Karpas-422 (cell line): ENCODE measurements at regions not wholly inside any gene's neighbourhood (a gene's known extent, or its start where the extent isn't known, plus 50 kb on each side); places are given as distances from the start of the nearest gene placed in this dataset.
A peak's percentile ranks its signal among the peaks of the same experiment; 100 is the strongest.
"Not testable (repeated sequence)": the region's sequence is repeated elsewhere in the genome, so short reads cannot be mapped to it uniquely, and the experiment has no call there.

ENCODE experiments used
- DNase-seq: peaks from one replicate; pipeline ENCODE4 v3.0.0-alpha.2; 2015
- H2AFZ ChIP-seq: fragments of 200-600 bp; sonication (generic); 2 replicates; pipeline ENCODE4 v1.6.1; 2014; ENCODE audit warnings: antibody characterized with exemption, low read length, mixed read lengths
- H3K27ac ChIP-seq: fragments of 200-600 bp; sonication (generic); 2 replicates; pipeline ENCODE4 v1.5.1; 2014; ENCODE audit warnings: mild to moderate bottlenecking, low read length, moderate library complexity
- H3K27me3 ChIP-seq: fragments of 200-600 bp; sonication (generic); 2 replicates; pipeline ENCODE4 v1.6.1; 2014; ENCODE audit warnings: low read length, mixed read lengths
- H3K36me3 ChIP-seq: fragments of 200-600 bp; sonication (generic); 2 replicates; pipeline ENCODE4 v1.6.1; 2014; ENCODE audit warnings: low read length, mixed read lengths; ENCODE audit not compliant: insufficient read depth
- H3K4me1 ChIP-seq: fragments of 200-600 bp; sonication (generic); 2 replicates; pipeline ENCODE4 v1.6.1; 2014; ENCODE audit warnings: mild to moderate bottlenecking, low read length, mixed read lengths
- H3K4me2 ChIP-seq: fragments of 200-600 bp; sonication (generic); 2 replicates; pipeline ENCODE4 v1.6.1; 2014; ENCODE audit warnings: low read length, low read depth, mild to moderate bottlenecking; ENCODE audit not compliant: poor library complexity, severe bottlenecking
- H3K4me3 ChIP-seq: fragments of 200-600 bp; sonication (generic); 2 replicates; pipeline ENCODE4 v1.5.1; 2014; ENCODE audit warnings: mild to moderate bottlenecking, antibody characterized with exemption, low read length, mixed read lengths
- H3K79me2 ChIP-seq: fragments of 200-600 bp; sonication (generic); 2 replicates; pipeline ENCODE4 v1.6.1; 2014; ENCODE audit warnings: mild to moderate bottlenecking, low read length, mixed read lengths
- H3K9ac ChIP-seq: fragments of 200-600 bp; sonication (generic); 2 replicates; pipeline ENCODE4 v1.6.0; 2014; ENCODE audit warnings: low read length
- H3K9me2 ChIP-seq: fragments of 200-600 bp; sonication (generic), shearing (Covaris generic); replicated peaks from 2 replicates; pipeline ENCODE4 v1.6.0; 2014; ENCODE audit warnings: mild to moderate bottlenecking, low read length, moderate library complexity; ENCODE audit not compliant: insufficient read depth
- H3K9me3 ChIP-seq: fragments of 300-700, 200-600 bp; sonication (generic); 2 replicates; pipeline ENCODE4 v1.6.1; 2014; ENCODE audit warnings: low read length, mixed read lengths
- H4K20me1 ChIP-seq: fragments of 200-600 bp; sonication (generic); 2 replicates; pipeline ENCODE4 v1.6.1; 2014; ENCODE audit warnings: mild to moderate bottlenecking, antibody characterized with exemption, low read length, low read depth; ENCODE audit not compliant: insufficient read depth

DNA sequence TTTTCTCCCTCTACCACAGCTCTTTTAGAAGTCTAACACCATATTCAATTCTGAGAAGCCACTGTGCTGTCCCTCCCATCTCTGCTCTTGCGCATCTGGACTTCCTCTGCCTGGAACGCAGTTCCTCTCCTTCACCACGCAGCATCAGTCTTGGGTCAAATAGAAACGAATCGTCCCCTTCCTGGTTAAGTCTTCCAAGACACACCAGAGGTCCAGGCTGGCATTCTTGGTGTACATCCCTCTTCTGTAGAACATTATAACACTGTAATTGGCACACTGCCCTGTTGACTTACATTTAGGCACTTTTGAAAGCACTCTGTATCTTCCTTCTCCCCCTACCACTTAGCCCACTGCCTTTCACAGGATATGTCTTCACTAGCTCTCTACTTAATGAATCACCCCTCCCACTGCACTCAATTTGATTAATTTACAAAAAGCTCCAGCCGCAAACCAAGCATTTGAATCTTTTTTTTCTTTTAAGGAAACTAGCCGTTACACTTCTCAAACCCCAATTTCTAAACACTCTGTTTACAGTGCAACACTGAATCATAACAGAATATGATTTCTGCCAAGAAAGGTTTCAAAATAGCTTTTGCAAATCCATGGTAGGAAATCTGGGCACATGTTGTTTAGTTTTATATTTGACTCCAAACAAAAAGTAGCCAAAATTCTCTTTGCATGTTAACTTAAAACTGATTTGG is 140.8 kb upstream of the CARMIL1 start:
- Histone ChIP-seq H3K4me1 (peaks cover 20% of the 10 kb centered on the region), H2AFZ (peak overlapping the region; percentile 97), H3K27ac (no peak overlapping the region), H3K4me2 (peak overlapping the region; percentile 88), H4K20me1 (no peaks in the 10 kb centered on the region), H3K4me3 (peak overlapping the region; percentile 64), H3K9me2 (no peaks in the 10 kb centered on the region), H3K27me3 (no peaks in the 10 kb centered on the region), H3K36me3 (no peaks in the 10 kb centered on the region), H3K9me3 (peaks cover 1% of the 10 kb centered on the region; the same call in 1 of the 2 replicates), H3K79me2 (no peaks in the 10 kb centered on the region), H3K9ac (peak overlapping the region; percentile 65)
- DNase-seq: peak; percentile 82

DNA sequence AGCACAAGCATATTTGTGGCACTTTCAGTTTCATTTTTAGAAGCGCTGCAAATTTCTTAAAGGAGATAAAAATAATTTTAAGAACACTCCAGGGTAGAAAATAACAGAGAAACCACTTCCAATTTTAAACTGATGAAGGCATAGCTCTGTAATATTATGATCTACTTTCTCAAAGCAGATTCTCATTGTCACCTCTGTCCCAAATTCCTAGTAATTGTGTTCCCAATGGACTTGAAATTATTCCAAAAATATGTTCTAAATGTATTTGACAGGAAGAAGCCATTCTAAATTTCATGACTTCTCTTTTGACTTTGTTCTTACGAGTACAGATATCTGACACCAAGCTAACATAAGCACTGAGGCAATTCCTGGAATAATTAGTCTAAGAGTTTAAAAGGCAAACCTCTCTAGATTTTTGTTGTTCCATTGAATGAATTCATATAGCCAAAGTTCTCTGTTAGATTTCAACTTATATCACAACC is 140.2 kb upstream of the CARMIL1 start:
- H2AFZ ChIP-seq: peak overlapping the region; percentile 97
- H3K4me1 ChIP-seq: peaks cover 20% of the 10 kb centered on the region
- H3K79me2 ChIP-seq: no peaks in the 10 kb centered on the region
- peak overlapping the region; percentile 88 for H3K4me2 ChIP-seq
- H3K9me2 ChIP-seq: no peaks in the 10 kb centered on the region
- DNase-seq: peak; percentile 49
- H3K9me3 ChIP-seq: no peaks in the 10 kb centered on the region
- peak overlapping the region; percentile 64 for H3K4me3 ChIP-seq
- H4K20me1 ChIP-seq: no peaks in the 10 kb centered on the region
- H3K9ac ChIP-seq: peak overlapping the region; percentile 65
- H3K36me3 ChIP-seq: no peaks in the 10 kb centered on the region
- H3K27ac ChIP-seq: no peak overlapping the region
- H3K27me3 ChIP-seq: no peaks in the 10 kb centered on the region

- H3K79me2 ChIP-seq, H3K9me3 ChIP-seq, H3K27ac ChIP-seq, H3K36me3 ChIP-seq, H3K4me2 ChIP-seq, H3K4me3 ChIP-seq, DNase-seq, H3K27me3 ChIP-seq, H3K9me2 ChIP-seq, H4K20me1 ChIP-seq, H3K9ac ChIP-seq, H2AFZ ChIP-seq: not testable (repeated sequence)
- H3K4me1 ChIP-seq: peaks cover 20% of the 10 kb centered on the region
These were observed 139.6 kb upstream of the CARMIL1 start for GRCh38 chr6:25139608-25140007.

GRCh38 chr6:25142506-25142905 is 136.7 kb upstream of the CARMIL1 start:
- H3K4me3 ChIP-seq: no peak overlapping the region
- H3K79me2 ChIP-seq: no peaks in the 10 kb centered on the region
- H3K9me3 ChIP-seq: no peaks in the 10 kb centered on the region
- no peak for DNase-seq
- no peaks in the 10 kb centered on the region for H4K20me1 ChIP-seq
- H3K9me2 ChIP-seq: no peaks in the 10 kb centered on the region
- H3K4me2 ChIP-seq: no peak overlapping the region
- no peaks in the 10 kb centered on the region for H3K27me3 ChIP-seq
- H3K27ac ChIP-seq: no peak overlapping the region
- no peak overlapping the region for H3K9ac ChIP-seq
- H3K36me3 ChIP-seq: no peaks in the 10 kb centered on the region
- no peak overlapping the region for H2AFZ ChIP-seq
- peaks cover 30% of the 10 kb centered on the region for H3K4me1 ChIP-seq

DNA sequence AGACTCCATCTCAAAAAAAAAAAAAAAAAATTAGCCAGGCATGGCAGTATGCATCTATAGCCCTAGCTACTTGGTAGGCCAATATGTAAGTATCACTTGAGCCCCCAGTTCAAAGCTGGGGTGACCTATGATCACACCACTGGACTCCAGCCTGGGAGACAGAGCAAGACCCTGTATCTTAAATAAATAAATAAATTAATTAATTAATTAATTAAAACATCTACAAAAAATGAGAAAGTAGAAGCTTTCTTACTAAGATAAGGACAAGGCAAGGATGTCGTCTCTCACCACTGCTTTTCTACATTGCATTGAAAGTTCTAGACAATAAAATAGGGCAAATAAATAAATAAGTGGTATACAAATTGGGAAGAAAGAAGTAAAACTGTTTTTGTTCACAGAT is 134.3 kb upstream of the CARMIL1 start:
- no peak overlapping the region for H3K4me2 ChIP-seq
- no peaks in the 10 kb centered on the region; the same call in 1 of the 2 replicates for H3K27me3 ChIP-seq
- no peaks in the 10 kb centered on the region for H3K9me3 ChIP-seq
- no peak overlapping the region for H3K9ac ChIP-seq
- H3K79me2 ChIP-seq: no peaks in the 10 kb centered on the region
- H3K27ac ChIP-seq: no peak overlapping the region
- H3K36me3 ChIP-seq: no peaks in the 10 kb centered on the region
- peaks cover 11% of the 10 kb centered on the region for H3K4me1 ChIP-seq
- no peaks in the 10 kb centered on the region for H3K9me2 ChIP-seq
- no peaks in the 10 kb centered on the region for H4K20me1 ChIP-seq
- no peak overlapping the region for H3K4me3 ChIP-seq
- DNase-seq: no peak
- H2AFZ ChIP-seq: no peak overlapping the region

DNA sequence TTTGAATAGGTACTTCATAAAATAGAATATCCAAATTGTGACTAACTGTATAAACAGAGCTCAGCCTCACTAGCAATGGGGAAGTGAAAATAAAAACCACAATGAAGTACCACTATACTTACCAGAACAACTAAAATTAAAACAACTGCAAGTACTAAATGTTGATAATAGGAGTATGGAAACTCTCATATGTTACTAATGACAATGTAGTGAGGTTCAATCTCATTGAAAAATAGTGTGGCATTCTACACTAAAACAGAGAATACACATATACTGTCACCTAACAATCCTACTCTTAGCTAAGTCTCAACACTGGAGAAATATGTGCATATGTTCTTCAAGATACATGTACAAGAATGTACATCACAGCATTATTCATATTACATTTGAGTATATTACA is 132.0 kb upstream of the CARMIL1 start:
- no peak overlapping the region for H3K4me2 ChIP-seq
- no peaks in the 10 kb centered on the region for H3K79me2 ChIP-seq
- no peak overlapping the region for H3K27ac ChIP-seq
- H3K4me1 ChIP-seq: peaks cover 11% of the 10 kb centered on the region
- no peak overlapping the region for H2AFZ ChIP-seq
- H3K27me3 ChIP-seq: no peaks in the 10 kb centered on the region; the same call in 1 of the 2 replicates
- no peak overlapping the region for H3K9ac ChIP-seq
- no peaks in the 10 kb centered on the region for H3K9me2 ChIP-seq
- no peak overlapping the region for H3K4me3 ChIP-seq
- H3K9me3 ChIP-seq: no peaks in the 10 kb centered on the region
- DNase-seq: no peak
- H4K20me1 ChIP-seq: no peaks in the 10 kb centered on the region
- no peaks in the 10 kb centered on the region for H3K36me3 ChIP-seq

DNA sequence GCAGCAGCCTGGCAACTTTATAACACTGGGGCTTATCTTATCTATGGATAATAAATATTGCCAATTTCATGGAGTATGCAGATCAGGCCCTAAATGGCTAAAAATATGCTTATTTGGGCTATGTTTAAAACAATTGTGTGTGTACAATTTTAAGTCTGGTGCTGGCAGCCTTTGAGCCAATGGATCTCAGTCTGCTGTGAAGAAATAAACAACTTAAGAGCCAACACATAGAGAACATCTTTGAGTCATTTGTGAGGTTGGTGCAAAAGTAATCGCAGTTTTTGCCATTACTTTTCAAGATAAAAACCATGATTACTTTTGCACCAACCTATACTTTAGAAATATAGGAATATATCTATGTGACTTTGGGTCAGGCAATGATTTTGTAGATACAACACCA is 129.1 kb upstream of the CARMIL1 start:
- Histone ChIP-seq H3K4me1 (peaks cover 11% of the 10 kb centered on the region), H3K9me2 (no peaks in the 10 kb centered on the region), H3K27me3 (no peaks in the 10 kb centered on the region; the same call in 1 of the 2 replicates), H4K20me1 (no peaks in the 10 kb centered on the region), H3K4me3 (no peak overlapping the region), H3K36me3 (no peaks in the 10 kb centered on the region), H3K27ac (no peak overlapping the region), H3K4me2 (no peak overlapping the region), H3K79me2 (no peaks in the 10 kb centered on the region), H3K9me3 (no peaks in the 10 kb centered on the region), H3K9ac (no peak overlapping the region), H2AFZ (no peak overlapping the region)
- no peak for DNase-seq

GRCh38 chr6:25150863-25151262 is 128.3 kb upstream of the CARMIL1 start:
- no peaks in the 10 kb centered on the region for H3K9me2 ChIP-seq
- no peaks in the 10 kb centered on the region; the same call in 1 of the 2 replicates for H3K27me3 ChIP-seq
- no peak overlapping the region for H3K4me3 ChIP-seq
- H3K36me3 ChIP-seq: no peaks in the 10 kb centered on the region
- H3K4me1 ChIP-seq: peaks cover 11% of the 10 kb centered on the region
- no peak for DNase-seq
- no peaks in the 10 kb centered on the region for H3K79me2 ChIP-seq
- no peaks in the 10 kb centered on the region for H3K9me3 ChIP-seq
- H2AFZ ChIP-seq: no peak overlapping the region
- no peak overlapping the region for H3K27ac ChIP-seq
- H4K20me1 ChIP-seq: no peaks in the 10 kb centered on the region
- no peak overlapping the region for H3K9ac ChIP-seq
- H3K4me2 ChIP-seq: no peak overlapping the region
